Natural killer cell (primary cell): ENCODE measurements at regions not wholly inside any gene's neighbourhood (a gene's known extent, or its start where the extent isn't known, plus 50 kb on each side); places are given as distances from the start of the nearest gene placed in this dataset.

Experiments used
- ATAC-seq, 3 donors: fragments of 150-1000 bp in 2 of 3; fragments of 200-7000 bp in 1 of 3; cut with Tn5 transposase; 1 replicate in 1 of 3; 2 replicates in 2 of 3; pipeline ENCODE4 v1.10.0; 2021; ENCODE audit warnings: mild to moderate bottlenecking in 2 of 3, moderate library complexity in 2 of 3
- DNase-seq, 2 donors: peaks; one replicate each; pipeline versions ENCODE4 v3.0.0 to v3.0.0-alpha.2; 2013 to 2021; ENCODE audit warnings: mixed read lengths in 1 of 2
- H3K27ac ChIP-seq: one replicate; pipeline ENCODE4 v1.5.1; 2013; ENCODE audit warnings: mild to moderate bottlenecking, low read length
- H3K27me3 ChIP-seq: one replicate; pipeline ENCODE4 v1.6.1; 2013; ENCODE audit warnings: low read length; ENCODE audit not compliant: control insufficient read depth, insufficient read depth
- H3K36me3 ChIP-seq: one replicate; pipeline ENCODE4 v1.6.1; 2013; ENCODE audit warnings: low read length; ENCODE audit not compliant: control insufficient read depth, insufficient read depth
- H3K4me1 ChIP-seq: one replicate; pipeline ENCODE4 v1.6.1; 2013; ENCODE audit warnings: low read length; ENCODE audit not compliant: control insufficient read depth, insufficient read depth
- H3K4me3 ChIP-seq: one replicate; pipeline ENCODE4 v1.5.1; 2013; ENCODE audit warnings: low read length
- H3K9me3 ChIP-seq: one replicate; pipeline ENCODE4 v1.6.1; 2013; ENCODE audit warnings: low read length; ENCODE audit not compliant: control insufficient read depth, insufficient read depth
- H3K27ac Mint-ChIP-seq, 2 donors: one replicate each; pipeline ENCODE4 v1.8.0; 2022; ENCODE audit warnings: mild to moderate bottlenecking in 2 of 2, mixed read lengths in 2 of 2, moderate library complexity in 1 of 2
- H3K27me3 Mint-ChIP-seq, 2 donors: one replicate each; pipeline ENCODE4 v1.8.0; 2022; ENCODE audit warnings: low read depth in 2 of 2, mixed read lengths in 2 of 2
- H3K36me3 Mint-ChIP-seq: one replicate; pipeline ENCODE4 v1.8.0; 2022; ENCODE audit warnings: mixed read lengths
- H3K4me1 Mint-ChIP-seq, 2 donors: one replicate each; pipeline ENCODE4 v1.8.0; 2022; ENCODE audit warnings: mixed read lengths in 2 of 2
- H3K4me3 Mint-ChIP-seq: one replicate; pipeline ENCODE4 v1.8.0; 2022; ENCODE audit warnings: mild to moderate bottlenecking, moderate library complexity, mixed read lengths
- H3K9me3 Mint-ChIP-seq, 2 donors: one replicate each; pipeline ENCODE4 v1.8.0; 2022; ENCODE audit warnings: mixed read lengths in 2 of 2
- CTCF ChIP-seq: fragments of 200-600 bp; IDR thresholded peaks from one replicate; pipeline ENCODE4 v1.8.0; 2022; ENCODE audit warnings: antibody characterized with exemption
- WGBS: methylation state at CpG from one replicate; pipeline ENCODE4 v1.1.7; 2013; ENCODE audit warnings: missing lambda C conversion rate; ENCODE audit not compliant: insufficient coverage; 5-methylcytosine and 5-hydroxymethylcytosine counted together
- intact Hi-C: fragments of 100-400 bp; cut with micrococcal nuclease; formaldehyde crosslinking; loops from one replicate; pipeline ENCODE4 v1.14.2; 2022

DNA sequence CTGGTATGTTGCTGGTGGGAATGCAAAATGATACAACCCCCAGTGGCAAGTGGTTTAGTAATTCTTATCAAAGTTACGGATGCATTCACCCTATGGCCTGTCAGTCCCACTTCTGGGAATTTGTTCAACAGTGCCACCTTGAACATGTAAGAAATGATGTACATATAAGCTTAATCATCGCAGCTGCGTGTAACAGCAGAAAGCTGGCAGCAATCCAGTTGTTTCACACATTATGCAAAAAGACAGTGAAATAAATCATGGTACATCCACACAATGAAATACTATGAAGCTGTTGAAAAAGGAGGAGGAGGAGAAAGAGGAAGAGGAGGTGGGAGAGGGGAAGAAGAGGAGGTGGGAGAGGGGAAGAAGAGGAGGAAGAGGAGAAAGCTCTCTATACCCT lies 76.2 kb upstream of the MYL10 start:
- H3K4me1 ChIP-seq, result no peaks in the 10 kb centered on the region
- DNase-seq (no peak), ATAC-seq (no peak)
- WGBS, result 68% methylated on average over 3 of the region's 3 CpGs
- no peaks in the 10 kb centered on the region for H3K36me3 ChIP-seq
- intact Hi-C loops, result no loop called here
- peaks cover 0 to 7% of the 10 kb centered on the region in 2 donors for H3K27me3 Mint-ChIP-seq
- no peak for TF ChIP-seq CTCF
- H3K4me3 ChIP-seq, result no peak overlapping the region
- no peak overlapping the region for H3K27ac ChIP-seq
- no peak overlapping the region for H3K4me3 Mint-ChIP-seq
- no peaks in the 10 kb centered on the region for H3K27me3 ChIP-seq
- H3K4me1 Mint-ChIP-seq, result no peaks in the 10 kb centered on the region
- H3K27ac Mint-ChIP-seq, result no peak overlapping the region
- no peaks in the 10 kb centered on the region for H3K9me3 ChIP-seq
- H3K9me3 Mint-ChIP-seq, result no peaks in the 10 kb centered on the region
- H3K36me3 Mint-ChIP-seq, result no peaks in the 10 kb centered on the region

DNA sequence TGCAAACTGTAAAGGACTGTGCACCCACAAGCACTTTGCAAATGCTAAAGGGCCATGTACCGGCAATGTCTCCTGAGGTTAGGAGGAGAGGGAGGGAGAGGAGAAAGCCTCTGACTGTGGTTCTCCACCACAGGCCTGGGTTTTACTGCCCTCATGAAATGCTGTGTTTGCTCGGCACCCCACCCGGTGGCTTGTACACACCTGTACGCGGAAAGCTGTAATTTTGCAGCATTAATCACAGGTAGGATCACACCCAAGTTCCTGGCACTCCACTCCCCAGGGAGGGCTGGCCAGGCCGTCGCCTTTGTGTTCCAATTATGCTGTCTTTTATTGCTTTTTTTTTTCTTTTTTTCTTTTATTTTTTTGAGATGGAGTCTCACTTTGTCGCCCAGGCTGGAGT lies 78.5 kb upstream of the MYL10 start:
- Mint-ChIP-seq H3K27ac (no peak overlapping the region), H3K9me3 (no peaks in the 10 kb centered on the region), H3K27me3 (peaks cover 0 to 7% of the 10 kb centered on the region in 2 donors), H3K4me1 (no peaks in the 10 kb centered on the region), H3K4me3 (no peak overlapping the region), H3K36me3 (no peaks in the 10 kb centered on the region)
- Histone ChIP-seq H3K9me3 (no peaks in the 10 kb centered on the region), H3K27ac (no peak overlapping the region), H3K36me3 (no peaks in the 10 kb centered on the region), H3K27me3 (no peaks in the 10 kb centered on the region), H3K4me1 (no peaks in the 10 kb centered on the region), H3K4me3 (no peak overlapping the region)
- intact Hi-C loops, result no loop called here
- 57% methylated on average over 8 of the region's 8 CpGs for WGBS
- ATAC-seq (no peak), DNase-seq (no peak)
- TF ChIP-seq CTCF, result no peak

- H3K27ac Mint-ChIP-seq, result no peak overlapping the region
- intact Hi-C loops, result no loop called here
- Histone ChIP-seq H3K4me1 (no peaks in the 10 kb centered on the region), H3K4me3 (no peak overlapping the region), H3K36me3 (no peaks in the 10 kb centered on the region), H3K9me3 (no peaks in the 10 kb centered on the region), H3K27ac (no peak overlapping the region), H3K27me3 (no peaks in the 10 kb centered on the region)
- DNase-seq, result no peak
- 83% methylated on average over 7 of the region's 7 CpGs for WGBS
- no peak for TF ChIP-seq CTCF
- no peaks in the 10 kb centered on the region for H3K36me3 Mint-ChIP-seq
- no peak for ATAC-seq
- H3K4me1 Mint-ChIP-seq, result no peaks in the 10 kb centered on the region
- H3K4me3 Mint-ChIP-seq, result no peak overlapping the region
- H3K27me3 Mint-ChIP-seq, result peaks cover 0 to 7% of the 10 kb centered on the region in 2 donors
- H3K9me3 Mint-ChIP-seq, result no peaks in the 10 kb centered on the region
Measured at GRCh38 chr7:101708223-101708622, 79.1 kb upstream of the MYL10 start.

- Mint-ChIP-seq H3K4me1 (peaks cover 0 to 3% of the 10 kb centered on the region in 2 donors), H3K9me3 (no peaks in the 10 kb centered on the region), H3K4me3 (no peak overlapping the region), H3K27me3 (peaks cover 0 to 4% of the 10 kb centered on the region in 2 donors), H3K27ac (no peak overlapping the region), H3K36me3 (no peaks in the 10 kb centered on the region)
- 92% methylated on average over 3 of the region's 3 CpGs for WGBS
- H3K27ac ChIP-seq, result no peak overlapping the region
- no peak for TF ChIP-seq CTCF
- H3K9me3 ChIP-seq, result no peaks in the 10 kb centered on the region
- no peak overlapping the region for H3K4me3 ChIP-seq
- intact Hi-C loops, result no loop called here
- no peak for DNase-seq
- no peaks in the 10 kb centered on the region for H3K27me3 ChIP-seq
- ATAC-seq, result no peak
- H3K4me1 ChIP-seq, result no peaks in the 10 kb centered on the region
- no peaks in the 10 kb centered on the region for H3K36me3 ChIP-seq
Measured at GRCh38 chr7:101712652-101713051, 83.6 kb upstream of the MYL10 start.
